HG02623 (cell line): ENCODE measurements at regions not wholly inside any gene's neighbourhood (a gene's known extent, or its start where the extent isn't known, plus 50 kb on each side); places are given as distances from the start of the nearest gene placed in this dataset.
A peak's percentile ranks its signal among the peaks of the same experiment; 100 is the strongest.

ENCODE experiments used
- ATAC-seq: cut with Tn5 transposase; IDR thresholded peaks from one replicate; pipeline ENCODE4 v1.9.1; 2021; ENCODE audit warnings: moderate library complexity; ENCODE audit not compliant: unreplicated experiment

GRCh38 chr21:16283516-16283915 lies 553.7 kb downstream of the USP25 start:
- no peak for ATAC-seq

GRCh38 chr21:16285605-16286126 lies 555.9 kb downstream of the USP25 start:
- no peak for ATAC-seq

- ATAC-seq: no peak
These were observed 557.3 kb downstream of the USP25 start for GRCh38 chr21:16287046-16287445.

GRCh38 chr21:16291296-16291695 lies 561.5 kb downstream of the USP25 start:
- ATAC-seq: no peak

GRCh38 chr21:16294128-16294527 lies 564.3 kb downstream of the USP25 start:
- ATAC-seq: no peak

GRCh38 chr21:16302851-16303282 lies 573.1 kb downstream of the USP25 start:
- ATAC-seq: no peak

- ATAC-seq: no peak
These were observed 574.7 kb downstream of the USP25 start for GRCh38 chr21:16304174-16305095.

- ATAC-seq: no peak
These were observed 575.9 kb downstream of the USP25 start for GRCh38 chr21:16305686-16306085.

- ATAC-seq: no peak
These were observed 577.5 kb downstream of the USP25 start for GRCh38 chr21:16307256-16307655.

GRCh38 chr21:16308269-16308668 lies 578.5 kb downstream of the USP25 start:
- peak; percentile 70 for ATAC-seq

- no peak for ATAC-seq
These were observed 579.6 kb downstream of the USP25 start for GRCh38 chr21:16309250-16309971.

- no peak for ATAC-seq
These were observed 580.4 kb downstream of the USP25 start for GRCh38 chr21:16310176-16310575.

GRCh38 chr21:16311229-16311628 lies 581.4 kb downstream of the USP25 start:
- ATAC-seq: no peak

GRCh38 chr21:16312321-16312720 lies 582.5 kb downstream of the USP25 start:
- no peak for ATAC-seq

GRCh38 chr21:16315223-16315622 lies 585.4 kb downstream of the USP25 start:
- ATAC-seq: no peak

- ATAC-seq: no peak
These were observed 589.0 kb downstream of the USP25 start for GRCh38 chr21:16318651-16319300.

- no peak for ATAC-seq
These were observed 590.3 kb downstream of the USP25 start for GRCh38 chr21:16320110-16320509.

- no peak for ATAC-seq
These were observed 592.7 kb downstream of the USP25 start for GRCh38 chr21:16322454-16322853.

GRCh38 chr21:16323596-16323995 lies 593.8 kb downstream of the USP25 start:
- ATAC-seq: no peak

GRCh38 chr21:16324630-16325029 lies 594.8 kb downstream of the USP25 start:
- ATAC-seq: no peak
